Right lung (tissue), 2 donors: ENCODE measurements at regions not wholly inside any gene's neighbourhood (a gene's known extent, or its start where the extent isn't known, plus 50 kb on each side); places are given as distances from the start of the nearest gene placed in this dataset.
"Not testable (repeated sequence)": the region's sequence is repeated elsewhere in the genome, so short reads cannot be mapped to it uniquely, and the experiment has no call there.

ENCODE experiments used
- DNase-seq, 2 donors: peaks; one replicate each; pipeline ENCODE4 v3.0.0-alpha.2; 2013

GRCh38 chr12:129959889-129960288, 56.1 kb upstream of the TMEM132D start:
- no peak for DNase-seq

GRCh38 chr12:129961091-129961490, 57.3 kb upstream of the TMEM132D start:
- no peak for DNase-seq

GRCh38 chr12:129961856-129962255, 58.0 kb upstream of the TMEM132D start:
- no peak for DNase-seq

GRCh38 chr12:129964300-129964699, 60.5 kb upstream of the TMEM132D start:
- DNase-seq = no peak

- peak; percentile 2 to 4 for DNase-seq
Observed at GRCh38 chr12:129964826-129965457, 61.1 kb upstream of the TMEM132D start.

- no peak for DNase-seq
Observed at GRCh38 chr12:129966146-129966995, 62.5 kb upstream of the TMEM132D start.

GRCh38 chr12:129971721-129972120, 67.9 kb upstream of the TMEM132D start:
- DNase-seq = no peak

- DNase-seq = no peak
Observed at GRCh38 chr12:129973236-129973961, 69.6 kb upstream of the TMEM132D start.

GRCh38 chr12:129984106-129984505, 80.3 kb upstream of the TMEM132D start:
- no peak for DNase-seq

- DNase-seq = no peak
Observed at GRCh38 chr12:129987841-129988240, 84.0 kb upstream of the TMEM132D start.

- DNase-seq = no peak
Observed at GRCh38 chr12:129994634-129995033, 90.8 kb upstream of the TMEM132D start.

- no peak for DNase-seq
Observed at GRCh38 chr12:129997239-129997638, 93.4 kb upstream of the TMEM132D start.

- not testable (repeated sequence) for DNase-seq
Observed at GRCh38 chr12:130004310-130004877, 100.6 kb upstream of the TMEM132D start.

GRCh38 chr12:130007771-130008170, 103.9 kb upstream of the TMEM132D start:
- no peak for DNase-seq

- no peak for DNase-seq
Observed at GRCh38 chr12:130008241-130008640, 104.4 kb upstream of the TMEM132D start.

GRCh38 chr12:130009961-130010360, 106.1 kb upstream of the TMEM132D start:
- DNase-seq = no peak

GRCh38 chr12:130011611-130012385, 108.0 kb upstream of the TMEM132D start:
- DNase-seq = no peak

- peak; percentile 20 to 45 for DNase-seq
Observed at GRCh38 chr12:130013771-130014484, 110.1 kb upstream of the TMEM132D start.

GRCh38 chr12:130014485-130014807, 110.6 kb upstream of the TMEM132D start:
- DNase-seq = no peak

- no peak for DNase-seq
Observed at GRCh38 chr12:130016194-130016593, 112.4 kb upstream of the TMEM132D start.

- DNase-seq = no peak
Observed at GRCh38 chr12:130016986-130017385, 113.2 kb upstream of the TMEM132D start.
